ENCODE measurements at regions not wholly inside any gene's neighbourhood (a gene's known extent, or its start where the extent isn't known, plus 50 kb on each side); places are given as distances from the start of the nearest gene placed in this dataset.

DNA sequence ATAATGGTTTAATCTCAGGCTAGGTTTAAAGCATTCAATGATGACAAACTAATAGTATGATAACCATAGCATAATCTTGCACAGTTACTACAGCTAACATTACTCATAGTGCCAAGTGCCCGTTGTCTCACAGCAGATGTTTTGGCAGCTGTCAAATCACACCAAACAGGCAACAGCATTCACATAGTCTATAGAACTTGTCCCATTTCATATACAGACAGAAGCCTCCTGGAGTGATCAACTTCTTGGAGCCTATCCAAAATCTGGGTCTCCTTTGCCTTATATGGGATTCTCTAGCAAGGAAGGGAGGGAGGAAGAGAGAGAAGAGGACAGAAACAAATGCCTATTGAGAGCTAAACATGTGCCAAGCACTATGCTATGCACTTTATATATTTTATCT, 250.6 kb upstream of the ZP4 start:
- Histone ChIP-seq H3K4me2 (no peak overlapping the region), H3K4me1 (no peaks in the 10 kb centered on the region), H3K27ac (no peak overlapping the region), H3K4me3 (no peak overlapping the region), H3K9me3 (no peaks in the 10 kb centered on the region)
- ATAC-seq: no peak
- FAIRE-seq: no peak
- ChIA-PET POLR2A (no interaction called here), CTCF (no interaction called here)
- no peak for TF ChIP-seq RNF2 (IDR thresholded peaks at IDR 0.05; ENCODE audit: borderline replicate concordance, low read depth)
- no peak for TF ChIP-seq ZSCAN20 (CRISPR knock-in tag; IDR thresholded peaks at IDR 0.05)
- no peak for TF ChIP-seq MAZ (IDR thresholded peaks at IDR 0.05; ENCODE audit: borderline replicate concordance, low read depth, low read length)
- no peak for TF ChIP-seq EP300 (IDR thresholded peaks at IDR 0.05)
- DNase-seq (ENCODE audit: low read depth in 1 of 2, low spot score in 1 of 2): no peak
- WGBS (ENCODE audit: missing lambda C conversion rate): 0% methylated on average over 1 of the region's 1 CpG

DNA sequence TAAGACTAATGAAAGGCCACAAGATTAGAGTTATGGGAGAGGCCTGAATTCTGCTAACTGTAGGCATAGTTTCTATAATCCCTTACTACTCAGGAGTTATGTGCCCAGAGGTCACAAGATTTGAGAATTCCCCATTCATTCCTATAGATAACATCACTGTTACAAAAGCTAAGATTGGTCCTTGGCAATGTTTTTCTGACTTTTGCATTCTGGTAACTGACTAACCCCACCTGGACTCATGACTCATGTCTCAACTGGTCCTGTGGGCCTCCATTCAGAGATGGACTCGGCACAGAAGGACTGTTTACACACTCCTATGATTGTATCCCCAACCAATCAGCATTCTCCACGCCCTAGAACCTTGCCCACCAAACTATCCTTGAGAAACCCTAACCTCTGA, 249.0 kb upstream of the ZP4 start:
- H3K27ac ChIP-seq: no peak overlapping the region
- TF ChIP-seq CEBPB (IDR thresholded peaks at IDR 0.05): no peak
- TF ChIP-seq EHMT2 (IDR thresholded peaks at IDR 0.05; ENCODE audit: low read depth): no peak
- TF ChIP-seq, protein P1, sequence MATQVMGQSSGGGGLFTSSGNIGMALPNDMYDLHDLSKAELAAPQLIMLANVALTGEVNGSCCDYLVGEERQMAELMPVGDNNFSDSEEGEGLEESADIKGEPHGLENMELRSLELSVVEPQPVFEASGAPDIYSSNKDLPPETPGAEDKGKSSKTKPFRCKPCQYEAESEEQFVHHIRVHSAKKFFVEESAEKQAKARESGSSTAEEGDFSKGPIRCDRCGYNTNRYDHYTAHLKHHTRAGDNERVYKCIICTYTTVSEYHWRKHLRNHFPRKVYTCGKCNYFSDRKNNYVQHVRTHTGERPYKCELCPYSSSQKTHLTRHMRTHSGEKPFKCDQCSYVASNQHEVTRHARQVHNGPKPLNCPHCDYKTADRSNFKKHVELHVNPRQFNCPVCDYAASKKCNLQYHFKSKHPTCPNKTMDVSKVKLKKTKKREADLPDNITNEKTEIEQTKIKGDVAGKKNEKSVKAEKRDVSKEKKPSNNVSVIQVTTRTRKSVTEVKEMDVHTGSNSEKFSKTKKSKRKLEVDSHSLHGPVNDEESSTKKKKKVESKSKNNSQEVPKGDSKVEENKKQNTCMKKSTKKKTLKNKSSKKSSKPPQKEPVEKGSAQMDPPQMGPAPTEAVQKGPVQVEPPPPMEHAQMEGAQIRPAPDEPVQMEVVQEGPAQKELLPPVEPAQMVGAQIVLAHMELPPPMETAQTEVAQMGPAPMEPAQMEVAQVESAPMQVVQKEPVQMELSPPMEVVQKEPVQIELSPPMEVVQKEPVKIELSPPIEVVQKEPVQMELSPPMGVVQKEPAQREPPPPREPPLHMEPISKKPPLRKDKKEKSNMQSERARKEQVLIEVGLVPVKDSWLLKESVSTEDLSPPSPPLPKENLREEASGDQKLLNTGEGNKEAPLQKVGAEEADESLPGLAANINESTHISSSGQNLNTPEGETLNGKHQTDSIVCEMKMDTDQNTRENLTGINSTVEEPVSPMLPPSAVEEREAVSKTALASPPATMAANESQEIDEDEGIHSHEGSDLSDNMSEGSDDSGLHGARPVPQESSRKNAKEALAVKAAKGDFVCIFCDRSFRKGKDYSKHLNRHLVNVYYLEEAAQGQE (IDR thresholded peaks at IDR 0.05): no peak
- TF ChIP-seq, protein P2, sequence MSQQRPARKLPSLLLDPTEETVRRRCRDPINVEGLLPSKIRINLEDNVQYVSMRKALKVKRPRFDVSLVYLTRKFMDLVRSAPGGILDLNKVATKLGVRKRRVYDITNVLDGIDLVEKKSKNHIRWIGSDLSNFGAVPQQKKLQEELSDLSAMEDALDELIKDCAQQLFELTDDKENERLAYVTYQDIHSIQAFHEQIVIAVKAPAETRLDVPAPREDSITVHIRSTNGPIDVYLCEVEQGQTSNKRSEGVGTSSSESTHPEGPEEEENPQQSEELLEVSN (IDR thresholded peaks at IDR 0.05; ENCODE audit: borderline replicate concordance, low read depth): no peak
- no peak for TF ChIP-seq HOXA7 (CRISPR knock-in tag; IDR thresholded peaks at IDR 0.05)
- TF ChIP-seq, protein P3, sequence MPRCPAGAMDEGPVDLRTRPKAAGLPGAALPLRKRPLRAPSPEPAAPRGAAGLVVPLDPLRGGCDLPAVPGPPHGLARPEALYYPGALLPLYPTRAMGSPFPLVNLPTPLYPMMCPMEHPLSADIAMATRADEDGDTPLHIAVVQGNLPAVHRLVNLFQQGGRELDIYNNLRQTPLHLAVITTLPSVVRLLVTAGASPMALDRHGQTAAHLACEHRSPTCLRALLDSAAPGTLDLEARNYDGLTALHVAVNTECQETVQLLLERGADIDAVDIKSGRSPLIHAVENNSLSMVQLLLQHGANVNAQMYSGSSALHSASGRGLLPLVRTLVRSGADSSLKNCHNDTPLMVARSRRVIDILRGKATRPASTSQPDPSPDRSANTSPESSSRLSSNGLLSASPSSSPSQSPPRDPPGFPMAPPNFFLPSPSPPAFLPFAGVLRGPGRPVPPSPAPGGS (IDR thresholded peaks at IDR 0.05): no peak
- TF ChIP-seq NFE2L2 (conservative IDR thresholded peaks at IDR 0.05; ENCODE audit: low read length): no peak
- TF ChIP-seq CBX8 (IDR thresholded peaks at IDR 0.05): no peak
- TF ChIP-seq HEYL (CRISPR knock-in tag; IDR thresholded peaks at IDR 0.05): no peak
- TF ChIP-seq SMC3 (IDR thresholded peaks at IDR 0.05): no peak
- TF ChIP-seq ZFP36 (IDR thresholded peaks at IDR 0.05; ENCODE audit: borderline replicate concordance, partially characterized antibody): no peak
- TF ChIP-seq, protein P4, sequence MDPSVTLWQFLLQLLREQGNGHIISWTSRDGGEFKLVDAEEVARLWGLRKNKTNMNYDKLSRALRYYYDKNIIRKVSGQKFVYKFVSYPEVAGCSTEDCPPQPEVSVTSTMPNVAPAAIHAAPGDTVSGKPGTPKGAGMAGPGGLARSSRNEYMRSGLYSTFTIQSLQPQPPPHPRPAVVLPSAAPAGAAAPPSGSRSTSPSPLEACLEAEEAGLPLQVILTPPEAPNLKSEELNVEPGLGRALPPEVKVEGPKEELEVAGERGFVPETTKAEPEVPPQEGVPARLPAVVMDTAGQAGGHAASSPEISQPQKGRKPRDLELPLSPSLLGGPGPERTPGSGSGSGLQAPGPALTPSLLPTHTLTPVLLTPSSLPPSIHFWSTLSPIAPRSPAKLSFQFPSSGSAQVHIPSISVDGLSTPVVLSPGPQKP (IDR thresholded peaks at IDR 0.05; ENCODE audit: low read depth, low read length): no peak
- no peak for TF ChIP-seq PHF8 (IDR thresholded peaks at IDR 0.05; ENCODE audit: borderline replicate concordance, low read depth)
- no peak for TF ChIP-seq NPAS2 (CRISPR knock-in tag; IDR thresholded peaks at IDR 0.05; ENCODE audit: borderline replicate concordance)
- no peaks in the 10 kb centered on the region for H3K4me1 ChIP-seq
- H3K4me3 ChIP-seq: no peak overlapping the region
- no peak for DNase-seq (ENCODE audit: low read depth in 1 of 2, low spot score in 1 of 2)
- FAIRE-seq: no peak
- ChIA-PET CTCF (no interaction called here), POLR2A (no interaction called here)
- H3K9me3 ChIP-seq: no peaks in the 10 kb centered on the region
- H3K4me2 ChIP-seq: no peak overlapping the region
- 4% methylated on average over 2 of the region's 2 CpGs for WGBS (ENCODE audit: missing lambda C conversion rate)
- no peak for ATAC-seq
